Osteoblast (primary cell): ENCODE measurements at regions not wholly inside any gene's neighbourhood (a gene's known extent, or its start where the extent isn't known, plus 50 kb on each side); places are given as distances from the start of the nearest gene placed in this dataset.
"Not testable (repeated sequence)": the region's sequence is repeated elsewhere in the genome, so short reads cannot be mapped to it uniquely, and the experiment has no call there.

Experiments
- DNase-seq: peaks from one replicate; pipeline ENCODE4 v3.0.0; 2011; ENCODE audit warnings: low spot score, mixed read lengths; ENCODE audit not compliant: insufficient read length; ENCODE audit errors: missing footprints
- H2AFZ ChIP-seq: 2 replicates; pipeline ENCODE4 v1.6.0; 2011; ENCODE audit warnings: mild to moderate bottlenecking, low read length
- H3K27ac ChIP-seq: 2 replicates; pipeline ENCODE4 v1.5.1; 2011; ENCODE audit warnings: mild to moderate bottlenecking, low read depth, low read length, moderate library complexity
- H3K27me3 ChIP-seq: 2 replicates; pipeline ENCODE4 v1.6.0; 2012; ENCODE audit warnings: mild to moderate bottlenecking, control low read depth, inconsistent platforms, low read length, moderate library complexity; ENCODE audit not compliant: insufficient read depth
- H3K36me3 ChIP-seq: 2 replicates; pipeline ENCODE4 v1.5.1; 2011; ENCODE audit warnings: mild to moderate bottlenecking, low read length, control low read depth, moderate library complexity; ENCODE audit not compliant: insufficient read depth
- H3K4me1 ChIP-seq: 2 replicates; pipeline ENCODE4 v1.5.1; 2011; ENCODE audit warnings: mild to moderate bottlenecking, low read length, control low read depth, moderate library complexity; ENCODE audit not compliant: insufficient read depth
- H3K4me2 ChIP-seq: 2 replicates; pipeline ENCODE4 v1.6.0; 2011; ENCODE audit warnings: mild to moderate bottlenecking, low read length; ENCODE audit not compliant: insufficient read depth
- H3K4me3 ChIP-seq: fragments of 200-600 bp; sonication (generic); 3 replicates; pipeline ENCODE4 v1.5.1; 2012; ENCODE audit warnings: mild to moderate bottlenecking, low read length, inconsistent platforms; ENCODE audit not compliant: insufficient read depth
- H3K79me2 ChIP-seq: 2 replicates; pipeline ENCODE4 v1.6.0; 2012; ENCODE audit warnings: mild to moderate bottlenecking, low read length, control low read depth, inconsistent platforms; ENCODE audit not compliant: insufficient read depth
- H3K9me3 ChIP-seq: 2 replicates; pipeline ENCODE4 v1.5.1; 2011; ENCODE audit warnings: low read depth, low read length, control low read depth
- H4K20me1 ChIP-seq: 2 replicates; pipeline ENCODE4 v1.6.0; 2012; ENCODE audit warnings: mild to moderate bottlenecking, low read length, control low read depth; ENCODE audit not compliant: insufficient read depth
- CTCF ChIP-seq: IDR thresholded peaks from 2 replicates; pipeline ENCODE4 v1.5.1; 2011; ENCODE audit warnings: mild to moderate bottlenecking, low read depth, low read length, moderate library complexity; ENCODE audit errors: extremely low read depth

GRCh38 chr14:36423430-36423829 is 96.6 kb downstream of the NKX2-1 start:
- H3K79me2 ChIP-seq: no peaks in the 10 kb centered on the region

DNA sequence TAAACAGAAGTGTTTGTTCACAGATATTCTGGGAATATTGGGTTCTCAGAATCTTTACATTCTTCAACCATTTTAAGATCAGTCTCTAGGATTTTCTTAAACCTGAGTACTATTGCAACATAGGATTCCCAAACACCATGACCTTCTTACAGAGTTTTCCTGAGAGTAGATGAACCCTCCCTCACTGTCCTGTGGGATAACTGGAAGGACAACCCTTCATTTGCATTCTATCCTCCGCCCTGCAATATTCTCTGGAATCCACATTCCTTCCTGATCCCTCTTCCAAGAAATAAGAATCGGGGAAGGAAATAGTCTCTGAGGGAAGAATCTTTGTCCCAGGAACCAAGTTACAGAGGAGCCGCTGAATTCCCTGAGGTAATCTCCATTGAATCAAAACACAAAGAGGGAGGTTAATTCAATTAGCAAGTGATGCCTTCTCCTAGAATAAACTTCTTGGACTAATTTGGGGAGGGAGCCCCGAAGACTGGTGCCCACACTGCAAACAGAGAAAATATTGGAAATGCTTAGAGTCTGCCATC is 99.8 kb upstream of the MBIP start:
- Histone ChIP-seq H3K4me1 (no peaks in the 10 kb centered on the region), H3K27ac (no peak overlapping the region), H2AFZ (no peak overlapping the region), H3K4me2 (no peak overlapping the region), H3K36me3 (no peaks in the 10 kb centered on the region), H3K9me3 (no peaks in the 10 kb centered on the region), H3K4me3 (no peak overlapping the region), H3K27me3 (no peaks in the 10 kb centered on the region), H4K20me1 (no peaks in the 10 kb centered on the region), H3K79me2 (no peaks in the 10 kb centered on the region)
- DNase-seq: no peak
- TF ChIP-seq CTCF: no peak

More at GRCh38 chr14:36423430-36423829, 96.6 kb downstream of the NKX2-1 start:
- no peaks in the 10 kb centered on the region for H4K20me1 ChIP-seq
- H3K27ac ChIP-seq: no peak overlapping the region
- DNase-seq: no peak
- no peaks in the 10 kb centered on the region for H3K4me1 ChIP-seq
- no peak overlapping the region for H3K4me3 ChIP-seq
- no peaks in the 10 kb centered on the region for H3K9me3 ChIP-seq
- no peaks in the 10 kb centered on the region for H3K27me3 ChIP-seq
- no peak for TF ChIP-seq CTCF
- H2AFZ ChIP-seq: no peak overlapping the region
- no peak overlapping the region for H3K4me2 ChIP-seq
- H3K36me3 ChIP-seq: no peaks in the 10 kb centered on the region

GRCh38 chr14:36418937-36419336 is 98.5 kb upstream of the MBIP start:
- no peak for DNase-seq
- H3K9me3 ChIP-seq: no peaks in the 10 kb centered on the region
- no peak overlapping the region for H2AFZ ChIP-seq
- no peaks in the 10 kb centered on the region for H3K36me3 ChIP-seq
- no peak overlapping the region for H3K27ac ChIP-seq
- no peaks in the 10 kb centered on the region for H3K79me2 ChIP-seq
- no peak overlapping the region for H3K4me3 ChIP-seq
- H3K4me1 ChIP-seq: no peaks in the 10 kb centered on the region
- no peak overlapping the region for H3K4me2 ChIP-seq
- no peaks in the 10 kb centered on the region for H3K27me3 ChIP-seq
- TF ChIP-seq CTCF: no peak
- no peaks in the 10 kb centered on the region for H4K20me1 ChIP-seq

GRCh38 chr14:36411951-36412350 is 91.5 kb upstream of the MBIP start:
- H3K9me3 ChIP-seq, H3K79me2 ChIP-seq, DNase-seq, H3K4me1 ChIP-seq, H3K27ac ChIP-seq, H3K27me3 ChIP-seq, H4K20me1 ChIP-seq, H3K4me3 ChIP-seq, H3K4me2 ChIP-seq, H2AFZ ChIP-seq, H3K36me3 ChIP-seq: not testable (repeated sequence)

DNA sequence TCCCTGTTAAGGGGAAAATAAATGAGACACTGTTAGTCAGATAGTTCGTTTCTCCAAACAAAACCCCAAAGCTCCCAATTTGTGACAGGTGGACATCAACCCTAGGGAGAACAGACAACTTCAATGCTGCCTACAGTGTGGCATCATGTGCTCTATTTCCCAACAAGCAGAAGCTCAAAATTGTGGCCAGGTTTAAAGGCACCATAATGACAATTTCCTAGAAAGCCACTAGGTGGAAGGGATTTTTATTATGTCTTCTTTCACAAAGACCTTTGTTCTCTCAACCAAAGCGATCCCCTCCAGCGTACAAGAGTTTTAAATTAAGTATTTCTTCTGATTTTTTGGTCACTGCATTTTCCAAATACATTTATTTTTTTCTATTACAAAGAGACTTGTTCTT is 88.0 kb upstream of the MBIP start:
- DNase-seq: no peak
- no peaks in the 10 kb centered on the region for H3K9me3 ChIP-seq
- no peak overlapping the region for H3K4me3 ChIP-seq
- H3K27me3 ChIP-seq: no peaks in the 10 kb centered on the region
- no peaks in the 10 kb centered on the region for H4K20me1 ChIP-seq
- no peaks in the 10 kb centered on the region for H3K36me3 ChIP-seq
- no peak overlapping the region for H3K4me2 ChIP-seq
- no peaks in the 10 kb centered on the region for H3K4me1 ChIP-seq
- no peak overlapping the region for H2AFZ ChIP-seq
- no peak overlapping the region for H3K27ac ChIP-seq
- TF ChIP-seq CTCF: no peak
- no peaks in the 10 kb centered on the region for H3K79me2 ChIP-seq
